Stimulated activated naive CD8-positive, alpha-beta T cell treated with anti-CD3 and anti-CD28 coated beads, Interleukin-15, amount 100 ng/mL, for 72 hours (primary cell): ENCODE measurements at regions not wholly inside any gene's neighbourhood (a gene's known extent, or its start where the extent isn't known, plus 50 kb on each side); places are given as distances from the start of the nearest gene placed in this dataset.

Source experiments
- ATAC-seq: fragments of 150-1000 bp; cut with Tn5 transposase; 2 replicates; pipeline ENCODE4 v1.10.0; 2021; ENCODE audit warnings: mild to moderate bottlenecking, moderate library complexity
- DNase-seq, 2 donors: peaks; one replicate each; pipeline ENCODE4 v3.0.0; 2021 to 2022
- H3K27ac Mint-ChIP-seq, 2 donors: one replicate each; pipeline ENCODE4 v1.8.0; 2022; ENCODE audit warnings: mild to moderate bottlenecking in 2 of 2, mixed read lengths in 2 of 2, moderate library complexity in 2 of 2
- H3K27me3 Mint-ChIP-seq: one replicate; pipeline ENCODE4 v1.8.0; 2022; ENCODE audit warnings: mixed read lengths
- H3K4me1 Mint-ChIP-seq: one replicate; pipeline ENCODE4 v1.8.0; 2022; ENCODE audit warnings: mild to moderate bottlenecking, mixed read lengths
- H3K4me3 Mint-ChIP-seq, 2 donors: one replicate each; pipeline ENCODE4 v1.8.0; 2022; ENCODE audit warnings: mild to moderate bottlenecking in 2 of 2, mixed read lengths in 2 of 2, moderate library complexity in 1 of 2
- H3K9me3 Mint-ChIP-seq, 2 donors: one replicate each; pipeline ENCODE4 v1.8.0; 2022; ENCODE audit warnings: mixed read lengths in 2 of 2

- H3K27me3 Mint-ChIP-seq, result peaks cover 16% of the 10 kb centered on the region
- H3K9me3 Mint-ChIP-seq, result peaks cover 5 to 14% of the 10 kb centered on the region in 2 donors
- H3K4me3 Mint-ChIP-seq, result no peak overlapping the region
- H3K4me1 Mint-ChIP-seq, result no peaks in the 10 kb centered on the region
- no peak overlapping the region for H3K27ac Mint-ChIP-seq
- ATAC-seq, result no peak
- no peak for DNase-seq
These were observed 260.0 kb upstream of the THBS1 start for GRCh38 chr15:39320886-39321285.

GRCh38 chr15:39321977-39322376, 258.9 kb upstream of the THBS1 start:
- peaks cover 5 to 14% of the 10 kb centered on the region in 2 donors for H3K9me3 Mint-ChIP-seq
- DNase-seq, result no peak
- H3K27me3 Mint-ChIP-seq, result peaks cover 17% of the 10 kb centered on the region
- no peak overlapping the region for H3K27ac Mint-ChIP-seq
- ATAC-seq, result no peak
- H3K4me3 Mint-ChIP-seq, result no peak overlapping the region
- H3K4me1 Mint-ChIP-seq, result no peaks in the 10 kb centered on the region

GRCh38 chr15:39323157-39323556, 257.7 kb upstream of the THBS1 start:
- no peak for DNase-seq
- Mint-ChIP-seq H3K27ac (no peak overlapping the region), H3K4me3 (no peak overlapping the region), H3K27me3 (peaks cover 17% of the 10 kb centered on the region), H3K9me3 (peaks cover 5 to 14% of the 10 kb centered on the region in 2 donors), H3K4me1 (no peaks in the 10 kb centered on the region)
- no peak for ATAC-seq

- Mint-ChIP-seq H3K27ac (no peak overlapping the region), H3K4me1 (no peaks in the 10 kb centered on the region)
- no peak for ATAC-seq
These were observed 257.2 kb upstream of the THBS1 start for GRCh38 chr15:39323706-39324105.

GRCh38 chr15:39326306-39326975, 254.4 kb upstream of the THBS1 start:
- no peaks in the 10 kb centered on the region for H3K4me1 Mint-ChIP-seq
- H3K27ac Mint-ChIP-seq, result no peak overlapping the region
- peaks cover 25% of the 10 kb centered on the region for H3K27me3 Mint-ChIP-seq
- H3K9me3 Mint-ChIP-seq, result no peaks in the 10 kb centered on the region
- no peak overlapping the region for H3K4me3 Mint-ChIP-seq
- DNase-seq, result no peak
- ATAC-seq, result no peak

More at GRCh38 chr15:39323706-39324105, 257.2 kb upstream of the THBS1 start:
- DNase-seq, result no peak
- no peak overlapping the region for H3K4me3 Mint-ChIP-seq
- peaks cover 5 to 14% of the 10 kb centered on the region in 2 donors for H3K9me3 Mint-ChIP-seq
- peaks cover 17% of the 10 kb centered on the region for H3K27me3 Mint-ChIP-seq

GRCh38 chr15:39327005-39327730, 253.7 kb upstream of the THBS1 start:
- Mint-ChIP-seq H3K4me3 (no peak overlapping the region), H3K9me3 (no peaks in the 10 kb centered on the region), H3K27me3 (peaks cover 25% of the 10 kb centered on the region), H3K4me1 (no peaks in the 10 kb centered on the region), H3K27ac (no peak overlapping the region)
- ATAC-seq (no peak), DNase-seq (no peak)

GRCh38 chr15:39330061-39330460, 250.8 kb upstream of the THBS1 start:
- H3K4me1 Mint-ChIP-seq, result no peaks in the 10 kb centered on the region
- no peak overlapping the region for H3K27ac Mint-ChIP-seq
- peaks cover 15% of the 10 kb centered on the region for H3K27me3 Mint-ChIP-seq
- DNase-seq (no peak), ATAC-seq (no peak)
- H3K9me3 Mint-ChIP-seq, result no peaks in the 10 kb centered on the region
- H3K4me3 Mint-ChIP-seq, result no peak overlapping the region

GRCh38 chr15:39331584-39331983, 249.3 kb upstream of the THBS1 start:
- Mint-ChIP-seq H3K27ac (no peak overlapping the region), H3K4me3 (no peak overlapping the region), H3K4me1 (no peaks in the 10 kb centered on the region), H3K9me3 (no peaks in the 10 kb centered on the region), H3K27me3 (peaks cover 8% of the 10 kb centered on the region)
- DNase-seq (no peak), ATAC-seq (no peak)

- H3K27me3 Mint-ChIP-seq, result peaks cover 8% of the 10 kb centered on the region
- no peaks in the 10 kb centered on the region for H3K9me3 Mint-ChIP-seq
- no peaks in the 10 kb centered on the region for H3K4me1 Mint-ChIP-seq
- no peak for ATAC-seq
- DNase-seq, result no peak
- no peak overlapping the region for H3K4me3 Mint-ChIP-seq
- H3K27ac Mint-ChIP-seq, result no peak overlapping the region
These were observed 248.0 kb upstream of the THBS1 start for GRCh38 chr15:39332846-39333245.

- H3K4me1 Mint-ChIP-seq, result no peaks in the 10 kb centered on the region
- no peak overlapping the region for H3K27ac Mint-ChIP-seq
- DNase-seq (no peak), ATAC-seq (no peak)
- H3K4me3 Mint-ChIP-seq, result no peak overlapping the region
- peaks cover 8% of the 10 kb centered on the region for H3K27me3 Mint-ChIP-seq
- no peaks in the 10 kb centered on the region for H3K9me3 Mint-ChIP-seq
These were observed 247.5 kb upstream of the THBS1 start for GRCh38 chr15:39333393-39333792.

GRCh38 chr15:39333896-39334295, 247.0 kb upstream of the THBS1 start:
- no peak overlapping the region for H3K4me3 Mint-ChIP-seq
- H3K27me3 Mint-ChIP-seq, result peaks cover 8% of the 10 kb centered on the region
- no peaks in the 10 kb centered on the region for H3K4me1 Mint-ChIP-seq
- no peak overlapping the region for H3K27ac Mint-ChIP-seq
- DNase-seq (no peak), ATAC-seq (no peak)
- no peaks in the 10 kb centered on the region for H3K9me3 Mint-ChIP-seq

GRCh38 chr15:39336926-39337325, 244.0 kb upstream of the THBS1 start:
- DNase-seq, result no peak

GRCh38 chr15:39338251-39338650, 242.6 kb upstream of the THBS1 start:
- no peak for ATAC-seq
- Mint-ChIP-seq H3K27me3 (no peaks in the 10 kb centered on the region), H3K4me3 (no peak overlapping the region), H3K27ac (no peak overlapping the region), H3K9me3 (peaks cover 0 to 8% of the 10 kb centered on the region in 2 donors), H3K4me1 (no peaks in the 10 kb centered on the region)
- no peak for DNase-seq

More at GRCh38 chr15:39336926-39337325, 244.0 kb upstream of the THBS1 start:
- Mint-ChIP-seq H3K9me3 (peaks cover 0 to 5% of the 10 kb centered on the region in 2 donors), H3K27ac (no peak overlapping the region), H3K4me3 (no peak overlapping the region), H3K4me1 (no peaks in the 10 kb centered on the region), H3K27me3 (no peaks in the 10 kb centered on the region)
- no peak for ATAC-seq

- ATAC-seq (no peak), DNase-seq (no peak)
- H3K27me3 Mint-ChIP-seq, result no peaks in the 10 kb centered on the region
- H3K27ac Mint-ChIP-seq, result no peak overlapping the region
- no peak overlapping the region for H3K4me3 Mint-ChIP-seq
- H3K4me1 Mint-ChIP-seq, result no peaks in the 10 kb centered on the region
- H3K9me3 Mint-ChIP-seq, result peaks cover 0 to 8% of the 10 kb centered on the region in 2 donors
These were observed 239.8 kb upstream of the THBS1 start for GRCh38 chr15:39340903-39341645.

GRCh38 chr15:39344662-39345141, 236.2 kb upstream of the THBS1 start:
- Mint-ChIP-seq H3K4me3 (no peak overlapping the region), H3K27me3 (no peaks in the 10 kb centered on the region)
- no peak for DNase-seq

GRCh38 chr15:39345176-39345575, 235.7 kb upstream of the THBS1 start:
- Mint-ChIP-seq H3K27me3 (no peaks in the 10 kb centered on the region), H3K4me3 (no peak overlapping the region), H3K4me1 (no peaks in the 10 kb centered on the region), H3K27ac (no peak overlapping the region), H3K9me3 (peaks cover 0 to 8% of the 10 kb centered on the region in 2 donors)
- ATAC-seq (no peak), DNase-seq (no peak)

More at GRCh38 chr15:39344662-39345141, 236.2 kb upstream of the THBS1 start:
- Mint-ChIP-seq H3K27ac (no peak overlapping the region), H3K9me3 (peaks cover 0 to 8% of the 10 kb centered on the region in 2 donors), H3K4me1 (no peaks in the 10 kb centered on the region)
- ATAC-seq, result no peak
